ENCODE measurements at regions not wholly inside any gene's neighbourhood (a gene's known extent, or its start where the extent isn't known, plus 50 kb on each side); places are given as distances from the start of the nearest gene placed in this dataset.
A peak's percentile ranks its signal among the peaks of the same experiment; 100 is the strongest.
"Not testable (repeated sequence)": the region's sequence is repeated elsewhere in the genome, so short reads cannot be mapped to it uniquely, and the experiment has no call there.

DNA sequence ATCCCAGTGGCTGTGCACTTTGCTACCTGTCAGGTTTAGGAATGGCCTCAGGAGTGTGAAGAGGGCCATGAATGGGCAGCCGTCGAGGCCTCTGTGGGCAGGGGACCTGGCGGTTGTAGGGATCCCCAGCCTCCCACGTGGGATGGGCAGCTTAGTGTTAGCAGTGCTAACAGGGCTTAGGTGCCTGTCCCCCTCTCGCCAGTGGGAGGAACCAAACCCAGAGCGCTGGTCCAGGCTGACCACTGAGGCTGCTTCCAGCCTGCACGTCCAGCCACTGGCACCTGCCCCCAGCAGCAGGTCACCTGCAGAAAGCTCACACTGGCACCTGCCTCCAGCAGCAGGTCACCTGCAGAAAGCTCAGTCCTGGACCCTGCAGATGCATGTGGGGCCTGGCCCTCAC is 162.2 kb upstream of the CIBAR2 start:
- no peak for DNase-seq

DNA sequence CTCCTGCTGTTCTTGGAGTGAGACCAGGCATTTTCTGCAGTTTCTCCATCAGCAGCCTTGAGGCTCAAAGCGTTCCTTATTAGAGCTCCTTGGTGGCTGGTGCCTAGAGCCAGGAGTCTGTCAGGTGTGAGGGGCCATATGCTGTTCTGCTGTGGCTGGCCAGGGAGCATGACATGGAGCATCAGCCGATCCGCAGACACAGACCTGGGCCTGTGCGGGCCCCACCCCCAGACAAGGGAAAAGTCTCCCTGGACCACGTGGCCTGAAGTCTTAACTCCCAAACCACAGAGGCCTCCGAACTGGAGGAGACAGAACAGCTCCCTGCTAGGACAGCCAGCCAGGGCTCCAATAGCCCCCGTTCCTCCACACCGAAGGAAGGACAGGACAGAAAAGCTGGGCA is 162.7 kb upstream of the CIBAR2 start:
- DNase-seq: no peak

DNA sequence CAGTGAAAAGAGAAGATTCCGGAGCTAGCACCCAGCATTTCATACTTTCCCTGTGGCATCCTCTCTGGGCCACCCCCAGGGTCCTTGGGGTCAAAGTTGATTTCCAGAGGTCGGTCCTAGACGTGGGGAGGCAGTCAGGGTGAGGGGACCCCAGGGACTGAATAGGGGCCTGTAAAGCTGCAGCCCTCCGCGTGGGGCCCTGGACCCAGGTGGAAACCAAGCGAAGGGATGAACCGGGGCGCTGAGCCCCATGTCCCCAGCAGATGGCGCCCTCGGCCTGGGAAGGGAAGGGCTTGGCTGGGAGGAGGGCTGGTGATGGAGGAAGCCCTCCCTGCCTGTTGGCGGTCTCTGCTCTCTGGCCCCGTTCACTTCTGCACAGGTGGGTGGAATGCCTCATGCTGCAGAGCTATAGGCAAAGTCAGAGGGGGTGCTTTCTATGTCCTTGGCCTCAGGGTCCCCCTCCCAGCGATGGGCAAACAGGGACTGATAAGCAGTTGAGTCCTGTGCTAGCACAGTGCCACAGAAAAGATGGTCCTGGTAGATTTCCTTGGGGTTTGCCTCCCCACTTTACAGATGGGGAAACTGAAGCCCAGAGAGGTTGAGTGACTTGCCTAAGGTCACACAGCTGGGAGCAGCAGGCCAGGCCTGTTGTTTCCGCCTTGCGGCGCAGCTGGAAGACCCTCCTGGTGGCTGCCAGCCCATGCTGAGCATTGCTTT is 163.4 kb upstream of the CIBAR2 start:
- DNase-seq: peak in 51 of 56 donors; percentile 16 to 83 (median 56)

DNA sequence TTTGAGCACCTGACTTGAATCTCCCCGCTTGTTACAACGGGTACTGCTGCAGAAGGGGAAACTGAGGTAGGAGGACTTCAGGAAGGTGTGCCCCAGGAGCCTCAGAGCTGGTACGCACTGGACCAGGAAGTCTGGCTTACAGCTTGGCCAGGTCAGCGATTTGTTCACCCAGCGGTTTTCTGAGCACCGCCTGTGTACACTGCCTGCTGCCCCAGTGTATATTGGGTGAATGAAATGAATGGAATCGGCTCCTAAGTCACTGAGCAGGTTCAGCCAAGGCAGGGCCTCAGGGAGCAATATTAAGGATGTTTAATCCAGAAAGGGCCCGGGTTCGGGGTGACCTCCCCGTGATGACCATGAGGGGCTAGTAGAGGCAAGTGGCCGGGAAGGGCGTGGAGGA is 164.0 kb upstream of the CIBAR2 start:
- no peak for DNase-seq

DNA sequence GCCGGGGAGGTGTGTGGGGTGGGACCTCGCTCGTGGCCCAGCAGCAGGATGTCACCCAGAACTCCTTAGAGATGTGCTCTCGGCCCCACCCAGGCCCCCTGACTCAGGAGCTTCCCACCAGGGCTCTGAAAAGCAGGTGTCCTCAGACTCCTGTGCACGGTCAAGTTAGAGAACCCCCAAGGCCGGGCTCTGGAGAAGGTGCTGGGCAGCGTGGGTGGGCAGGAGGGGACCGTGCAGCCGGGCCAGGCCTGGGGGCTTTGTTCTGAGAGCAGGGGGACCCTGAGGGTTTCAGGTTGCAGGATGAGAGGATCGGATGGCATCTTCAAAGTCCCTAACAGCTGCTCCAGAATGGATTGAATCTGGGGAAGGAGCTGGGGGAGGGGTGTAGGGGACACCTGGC is 164.4 kb upstream of the CIBAR2 start:
- no peak for DNase-seq

DNA sequence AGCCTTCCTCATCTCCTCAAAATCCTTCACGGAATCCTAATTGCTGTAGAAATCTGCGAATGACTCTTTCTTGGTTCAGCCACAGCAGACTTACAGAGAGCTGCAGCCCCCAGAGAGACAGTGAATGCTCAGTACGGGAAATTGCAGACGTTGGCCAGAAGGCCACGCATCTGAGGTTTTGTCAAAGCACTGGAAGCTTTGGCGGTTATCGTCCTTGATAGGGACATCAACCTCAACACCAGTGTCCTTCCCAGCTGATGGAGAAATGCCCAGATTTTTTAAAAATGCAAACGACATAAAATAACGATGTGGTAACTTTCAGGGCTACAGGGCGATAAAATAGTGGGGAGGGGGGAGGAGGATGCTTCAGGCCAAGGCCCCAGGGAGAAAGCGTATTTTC is 166.6 kb upstream of the CIBAR2 start:
- DNase-seq: no peak

DNA sequence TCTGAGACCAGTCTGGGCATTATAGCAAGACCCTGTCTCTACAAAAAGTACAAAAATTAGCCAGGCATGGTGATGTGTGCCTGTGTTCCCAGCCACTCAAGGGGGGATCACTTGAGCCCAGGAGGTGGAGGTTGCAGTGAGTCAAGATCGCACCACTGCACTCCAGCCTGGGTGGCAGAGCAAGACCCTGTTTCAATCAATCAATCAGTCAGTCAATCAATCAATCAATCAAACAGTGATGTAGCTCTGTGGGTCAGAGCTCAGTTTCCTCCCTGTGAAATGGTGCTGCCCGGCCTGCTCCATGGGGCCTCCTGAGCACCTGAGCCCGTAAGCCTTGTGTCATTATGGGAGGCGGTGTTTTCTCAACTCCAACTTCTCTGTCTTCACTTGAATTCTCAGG is 167.1 kb upstream of the CIBAR2 start:
- DNase-seq: no peak

DNA sequence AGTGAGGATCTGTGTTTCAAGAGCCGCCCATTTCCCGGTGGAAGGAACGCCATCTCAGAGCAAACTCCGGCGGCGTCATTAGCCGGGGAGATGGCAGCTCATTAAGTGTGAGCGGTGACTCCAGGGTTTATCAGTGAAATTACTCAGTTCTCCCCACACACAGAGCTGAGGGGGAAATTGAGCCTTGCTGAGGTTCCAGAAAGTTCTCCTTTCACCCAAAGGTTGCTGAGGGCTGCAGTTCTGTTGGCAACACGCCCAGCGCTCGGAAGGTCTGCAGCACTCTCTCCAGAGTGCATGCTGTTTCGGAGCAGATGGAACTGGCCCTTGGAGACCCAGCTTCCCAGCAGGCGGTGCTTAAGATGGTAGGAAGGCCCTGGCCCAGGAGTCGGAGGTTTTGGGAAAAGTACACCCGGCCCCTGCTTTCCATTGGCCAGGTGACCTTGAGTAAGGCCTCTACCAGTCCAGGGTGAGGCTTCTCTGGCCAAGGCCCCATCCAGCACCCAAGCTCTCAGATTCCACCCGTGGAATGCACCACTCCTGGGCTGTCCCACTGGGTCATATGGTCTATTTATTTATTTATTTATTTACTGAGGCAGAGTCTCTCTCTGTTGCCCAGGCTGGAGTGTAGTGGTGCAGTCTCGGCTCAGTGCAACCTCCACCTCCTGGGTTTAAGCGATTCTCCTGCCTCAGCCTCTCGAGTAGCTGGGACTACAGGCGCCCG is 167.7 kb upstream of the CIBAR2 start:
- peak in 21 of 56 donors; percentile 4 to 62 (median 22) for DNase-seq

DNA sequence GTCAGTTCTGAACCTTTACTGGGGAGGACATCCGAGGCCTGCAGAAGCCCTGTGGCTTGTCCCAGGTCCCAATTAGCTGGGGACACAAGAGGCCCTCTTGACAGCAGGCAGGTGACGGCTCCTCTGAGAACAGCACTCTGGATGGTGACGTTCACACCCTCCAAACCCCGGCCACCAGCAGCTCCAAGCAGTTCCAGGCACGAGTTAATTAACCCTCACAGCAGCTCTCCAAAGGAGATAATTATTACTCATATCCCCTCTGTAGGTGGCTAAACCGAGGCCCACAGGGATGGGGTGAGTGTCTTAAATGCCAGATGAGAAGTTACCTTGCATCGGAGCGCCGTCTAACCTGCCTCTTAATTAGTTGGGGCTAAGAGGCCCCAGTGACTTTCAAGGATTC is 168.9 kb upstream of the CIBAR2 start:
- no peak for DNase-seq

DNA sequence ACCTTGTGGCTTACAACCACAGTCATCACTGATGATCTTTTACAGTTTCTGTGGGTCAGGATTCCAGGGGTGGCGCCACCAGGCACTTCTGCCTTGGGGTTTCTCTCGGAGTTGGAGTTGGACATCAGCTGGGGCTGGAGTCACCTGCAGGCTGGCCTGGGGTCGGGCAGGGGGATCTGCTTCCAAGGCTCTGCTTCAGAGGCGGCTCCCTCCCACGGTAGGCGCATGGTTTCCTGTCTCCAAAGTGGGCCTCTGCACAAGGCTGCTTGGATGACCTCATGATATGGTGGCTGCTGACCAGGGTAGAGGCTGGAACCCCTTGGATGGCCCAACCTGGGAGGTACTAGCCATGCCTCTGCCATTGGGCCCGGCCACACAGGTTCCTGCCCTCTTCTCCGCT is 170.6 kb upstream of the CIBAR2 start:
- no peak for DNase-seq

DNA sequence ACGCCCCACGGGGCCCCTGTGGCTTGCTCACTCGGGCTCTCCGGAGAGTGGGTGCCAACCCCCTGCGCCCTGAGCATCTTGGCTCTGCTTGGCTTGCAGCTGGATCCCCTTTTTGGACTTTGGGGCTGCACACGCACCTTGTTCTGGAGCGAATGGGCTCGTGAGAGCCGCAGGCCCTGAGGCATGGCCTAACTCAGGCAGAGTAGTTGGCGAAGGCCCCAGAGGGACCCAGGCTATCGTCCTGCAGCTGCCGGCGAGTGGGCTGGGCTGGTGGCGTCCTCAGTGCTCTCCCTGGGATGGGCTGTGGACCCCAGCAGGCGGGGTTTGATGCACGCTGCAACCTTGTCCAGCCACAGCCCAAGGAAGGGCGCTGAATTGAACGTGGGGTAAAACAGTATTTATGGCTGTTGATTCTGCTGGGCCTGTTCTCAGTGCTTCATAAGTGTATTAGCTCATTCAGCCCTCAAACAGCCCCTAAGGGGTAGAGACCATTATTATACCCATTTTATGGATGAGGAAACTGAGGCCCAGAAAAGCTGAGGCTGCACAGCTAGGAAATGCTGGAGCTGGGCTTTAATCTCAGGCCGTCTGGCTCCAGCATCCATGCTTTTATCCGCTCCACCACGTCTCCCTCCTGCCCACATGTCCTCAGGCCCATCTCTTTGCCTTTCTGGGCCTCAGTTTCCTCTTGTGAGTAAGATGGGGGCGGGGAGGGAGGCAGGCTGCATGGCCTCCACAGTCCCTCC is 171.2 kb upstream of the CIBAR2 start:
- DNase-seq: no peak

DNA sequence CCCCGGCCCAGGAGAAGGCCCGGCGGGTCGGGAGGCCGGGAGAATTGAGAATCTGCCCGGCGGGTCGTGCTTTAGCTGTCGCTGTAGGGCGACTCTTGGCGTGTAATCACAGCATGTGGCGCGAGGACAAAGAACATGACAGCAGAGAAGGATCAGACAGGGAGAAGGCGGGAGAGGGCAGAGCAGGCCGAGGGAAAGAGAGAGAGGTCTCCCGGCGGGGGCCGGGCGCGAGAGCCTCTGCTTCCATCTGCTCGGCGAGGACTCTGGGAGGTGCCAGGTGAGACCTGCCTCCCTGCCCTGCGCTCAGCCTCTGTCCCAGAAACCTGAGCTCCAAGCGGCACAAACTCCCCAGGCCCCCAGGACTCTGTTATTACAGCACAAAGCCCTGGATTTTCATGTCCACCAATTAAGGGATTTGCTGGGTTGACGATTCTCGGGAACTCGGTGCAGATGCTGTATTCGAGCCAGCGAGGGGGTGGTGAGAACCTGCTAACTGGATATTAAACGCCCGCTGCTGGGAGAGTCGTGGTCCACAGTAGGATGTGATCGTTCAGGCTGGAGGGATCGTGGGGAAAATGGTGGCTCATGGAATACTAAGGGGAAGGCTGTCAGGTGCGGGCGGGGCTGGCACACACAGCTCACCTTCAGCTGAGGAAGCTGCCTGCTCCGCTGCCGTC is 172.0 kb upstream of the CIBAR2 start:
- peak in 20 of 56 donors; percentile 11 to 57 (median 31) for DNase-seq

DNA sequence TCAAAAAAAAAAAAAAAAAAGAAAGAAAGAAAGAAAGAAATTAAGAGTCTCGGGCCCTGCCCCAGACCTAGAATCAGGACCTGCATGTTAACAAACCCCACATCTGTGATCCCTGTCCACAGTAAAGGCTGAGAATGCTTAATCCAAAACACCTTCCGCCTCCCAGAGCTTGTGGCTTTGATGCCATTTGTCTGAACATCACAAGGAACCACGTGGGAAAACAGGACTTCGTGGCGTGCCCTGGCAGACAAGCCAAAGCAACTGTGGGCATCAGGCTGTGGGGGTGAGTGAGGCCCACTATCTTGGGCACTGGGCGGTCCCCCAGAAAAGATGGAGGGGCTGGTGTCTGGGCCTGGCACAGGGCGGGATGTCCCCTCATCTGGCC is 173.4 kb upstream of the CIBAR2 start:
- DNase-seq: peak in 2 of 56 donors; percentile 74 to 76

DNA sequence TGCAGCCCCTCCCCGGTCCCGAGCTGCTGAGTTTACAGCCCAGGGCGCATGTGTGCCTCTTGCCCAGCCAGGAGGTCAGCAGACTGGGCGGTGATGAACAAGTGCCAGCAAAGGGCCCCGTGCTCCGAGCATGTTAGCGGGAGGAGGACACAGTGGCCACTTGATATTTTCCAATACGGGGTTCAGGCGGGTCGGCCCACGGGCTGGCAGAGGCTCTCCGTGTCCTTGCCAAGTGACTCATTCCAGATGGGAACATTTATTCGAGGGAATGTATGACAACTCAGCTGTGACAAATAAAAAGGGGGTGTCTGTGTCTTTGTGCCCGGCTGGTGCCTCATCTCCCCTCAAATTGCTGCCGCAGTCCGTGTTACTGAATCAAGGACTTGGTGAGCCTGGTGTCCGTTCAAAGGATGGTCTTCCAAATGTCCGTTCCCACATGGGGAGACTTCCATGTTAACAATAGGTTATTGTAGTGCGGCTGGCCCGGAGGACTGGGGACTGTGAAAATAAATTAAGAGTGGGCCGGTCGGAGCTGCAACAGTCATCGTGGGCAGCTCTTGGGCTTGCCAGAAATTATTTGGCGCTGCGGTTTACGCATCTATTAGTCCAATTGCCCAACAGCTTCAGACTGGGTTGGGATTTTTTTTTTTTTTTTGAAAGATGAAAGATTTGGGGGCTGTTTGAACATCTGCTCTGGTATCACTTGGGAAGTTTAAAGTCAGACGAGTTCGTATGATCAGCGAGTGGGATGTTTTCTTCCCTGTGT is 174.0 kb upstream of the CIBAR2 start:
- DNase-seq: peak in 55 of 56 donors; percentile 61 to 96 (median 86)

DNA sequence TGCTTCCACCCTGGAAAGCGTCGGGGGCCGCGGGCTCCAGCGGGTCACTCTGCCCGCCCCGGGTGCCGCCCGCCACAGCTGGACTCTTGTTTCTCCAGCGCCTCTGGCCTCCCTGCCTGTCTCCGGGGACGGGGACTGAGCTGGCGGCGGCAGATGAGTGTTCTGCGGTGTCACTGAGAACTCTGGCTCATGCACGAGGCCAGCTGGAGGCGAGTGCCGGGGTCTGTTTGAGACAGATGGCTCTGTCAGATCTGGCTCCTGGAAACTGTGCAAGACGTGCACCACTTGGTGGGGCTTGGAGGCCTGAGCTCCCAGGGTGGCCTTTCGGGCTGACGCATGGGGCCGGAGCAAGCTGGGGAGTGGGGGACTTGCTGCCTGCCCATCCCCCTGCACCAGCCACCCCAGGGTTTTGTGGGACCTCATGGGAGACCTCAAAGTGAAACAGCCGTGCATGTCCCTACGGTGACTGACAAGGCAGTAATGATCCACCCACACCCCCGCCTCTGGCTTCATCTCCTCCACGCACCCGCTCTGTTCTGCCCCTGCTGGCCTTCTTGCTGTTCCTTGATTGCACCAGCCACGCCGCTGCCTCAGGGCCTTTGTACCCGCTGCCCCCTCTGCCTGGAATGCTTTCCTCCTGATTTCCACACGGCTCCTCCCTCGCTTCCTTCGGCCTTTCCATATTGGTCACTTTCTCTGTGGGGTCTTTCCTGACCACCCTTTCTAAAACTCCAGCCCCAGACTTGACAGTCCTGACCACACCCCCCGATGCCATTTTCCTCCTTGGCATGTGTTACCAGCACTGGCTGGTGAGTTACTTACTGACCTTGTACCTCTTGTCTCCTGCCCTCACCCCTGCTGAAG is 174.9 kb upstream of the CIBAR2 start:
- peak in 49 of 56 donors; percentile 15 to 83 (median 59) for DNase-seq

DNA sequence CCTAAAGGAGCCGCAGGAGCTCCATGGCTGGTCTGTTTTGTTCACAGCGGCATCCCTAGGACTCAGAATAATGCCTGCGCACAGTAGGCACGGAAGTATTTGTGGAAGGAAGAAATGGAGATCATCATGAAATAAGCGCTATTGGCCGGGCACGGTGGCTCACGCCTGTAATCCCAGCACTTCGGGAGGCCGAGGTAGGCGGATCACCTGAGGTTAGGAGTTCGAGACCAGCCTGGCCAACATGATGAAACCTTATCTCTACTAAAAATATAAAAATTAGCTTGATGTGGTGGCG is 175.5 kb upstream of the CIBAR2 start:
- not testable (repeated sequence) for DNase-seq

DNA sequence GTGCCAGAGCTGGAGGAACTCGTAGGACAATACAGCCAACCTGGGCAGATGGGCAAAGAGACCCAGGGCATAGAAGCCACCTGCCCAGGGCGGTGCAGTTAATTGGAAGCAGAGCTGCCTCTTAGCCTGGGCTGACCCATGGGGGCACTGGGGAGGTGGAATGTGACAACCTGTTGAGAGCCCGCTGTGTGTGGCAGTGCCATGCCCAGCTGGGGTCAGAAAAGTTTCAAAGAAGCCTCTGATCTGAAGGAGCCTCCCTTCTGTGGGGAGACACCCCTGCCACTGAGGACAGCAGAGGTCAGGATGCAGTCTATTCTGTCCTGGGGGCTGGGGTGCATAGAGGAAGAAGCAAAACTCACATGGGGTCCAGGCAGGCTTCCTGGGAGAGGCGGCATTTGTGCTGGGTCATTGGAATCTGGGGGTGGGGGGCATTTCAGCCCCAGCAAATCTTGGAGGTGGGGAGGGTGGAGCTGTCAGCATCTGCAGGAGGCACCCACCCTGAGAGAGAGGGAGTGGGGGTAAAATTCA is 176.1 kb upstream of the CIBAR2 start:
- DNase-seq: no peak

DNA sequence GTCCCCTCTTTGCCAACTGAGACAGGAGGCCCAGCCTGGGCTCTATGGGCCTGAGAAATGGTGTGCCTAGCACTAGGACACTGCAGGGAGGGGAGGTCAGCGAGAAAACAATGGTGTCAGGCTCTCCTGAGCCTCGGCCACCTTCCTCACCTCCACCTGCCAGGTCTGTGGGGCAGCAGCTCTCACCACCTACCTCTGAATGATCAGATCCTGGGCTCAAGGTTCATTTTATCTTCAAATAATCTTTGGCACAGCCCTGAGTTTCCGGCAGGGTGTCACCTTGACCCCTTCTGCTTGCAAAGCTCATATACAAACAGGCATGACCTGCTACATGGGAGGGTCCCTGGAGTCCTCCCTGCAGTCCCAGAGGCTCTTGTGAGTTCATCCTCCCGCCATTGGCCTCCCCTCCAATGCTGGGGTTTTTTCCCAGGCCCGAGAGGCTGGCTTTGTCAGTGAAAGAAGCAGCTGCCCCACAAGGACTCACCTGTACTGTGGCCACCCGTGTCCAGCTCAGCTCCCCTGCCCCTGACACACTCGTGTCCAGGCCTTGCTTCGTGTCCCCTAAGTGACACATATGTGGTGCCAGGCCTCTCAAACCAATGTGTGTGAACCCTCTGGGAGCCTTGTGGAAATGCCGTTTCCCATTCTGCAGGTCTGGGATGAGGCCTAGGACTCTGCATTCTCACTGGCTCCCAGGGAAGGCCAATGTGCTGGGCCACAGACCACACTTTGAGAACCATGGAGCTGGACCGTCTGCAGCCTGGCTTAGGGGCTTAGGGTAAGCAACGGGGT is 176.8 kb upstream of the CIBAR2 start:
- DNase-seq: no peak

Measured in amygdala (tissue), 56 donors.